H9 (cell line): ENCODE measurements at regions not wholly inside any gene's neighbourhood (a gene's known extent, or its start where the extent isn't known, plus 50 kb on each side); places are given as distances from the start of the nearest gene placed in this dataset.

Source experiments
- DNase-seq: peaks from one replicate; pipeline ENCODE4 v3.0.0-alpha.2; 2017
- H2AFZ ChIP-seq: one replicate; pipeline ENCODE4 v1.6.1; 2013; ENCODE audit warnings: mild to moderate bottlenecking, low read length, control low read depth, moderate library complexity
- H2AK5ac ChIP-seq: 2 replicates; pipeline ENCODE4 v1.6.1; 2013; ENCODE audit warnings: low read length, control low read depth, mixed read lengths; ENCODE audit not compliant: insufficient read length
- H2BK120ac ChIP-seq: one replicate; pipeline ENCODE4 v1.6.1; 2013; ENCODE audit warnings: low read depth, mild to moderate bottlenecking, low read length, control low read depth, inconsistent platforms; ENCODE audit not compliant: poor library complexity, severe bottlenecking
- H2BK12ac ChIP-seq: 2 replicates; pipeline ENCODE4 v1.6.1; 2013; ENCODE audit warnings: low read length, control low read depth, mixed read lengths, low read depth; ENCODE audit not compliant: insufficient read length
- H2BK15ac ChIP-seq: 2 replicates; pipeline ENCODE4 v1.6.1; 2013; ENCODE audit warnings: low read depth, low read length, control low read depth
- H2BK20ac ChIP-seq: one replicate; pipeline ENCODE4 v1.6.1; 2013; ENCODE audit warnings: low read depth, mild to moderate bottlenecking, low read length, control low read depth, inconsistent platforms; ENCODE audit not compliant: poor library complexity, severe bottlenecking
- H2BK5ac ChIP-seq: 2 replicates; pipeline ENCODE4 v1.6.1; 2013; ENCODE audit warnings: low read length, control low read depth, mixed read lengths; ENCODE audit not compliant: insufficient read length
- H3K14ac ChIP-seq: 2 replicates; pipeline ENCODE4 v1.6.1; 2013; ENCODE audit warnings: low read length, control low read depth; ENCODE audit not compliant: insufficient read depth
- H3K18ac ChIP-seq: 2 replicates; pipeline ENCODE4 v1.6.1; 2013; ENCODE audit warnings: low read depth, mild to moderate bottlenecking, mixed read lengths, low read length, control low read depth; ENCODE audit not compliant: insufficient read length
- H3K23ac ChIP-seq: 2 replicates; pipeline ENCODE4 v1.6.1; 2013; ENCODE audit warnings: low read length, control low read depth, mixed read lengths, low read depth; ENCODE audit not compliant: insufficient read length
- H3K23me2 ChIP-seq: 2 replicates; pipeline ENCODE4 v1.6.1; 2013; ENCODE audit warnings: low read depth, mild to moderate bottlenecking, mixed read lengths, low read length, control low read depth; ENCODE audit not compliant: insufficient read length, poor library complexity, severe bottlenecking
- H3K27ac ChIP-seq: 2 replicates; pipeline ENCODE4 v1.5.1; 2013; ENCODE audit warnings: low read length, control low read depth, mixed read lengths, low read depth; ENCODE audit not compliant: insufficient read length
- H3K27me3 ChIP-seq: 2 replicates; pipeline ENCODE4 v1.6.1; 2013; ENCODE audit warnings: low read length, control low read depth, inconsistent platforms; ENCODE audit not compliant: insufficient read depth
- H3K4ac ChIP-seq: 2 replicates; pipeline ENCODE4 v1.6.1; 2013; ENCODE audit warnings: low read depth, mild to moderate bottlenecking, control low read depth, inconsistent platforms, low read length, moderate library complexity
- H3K4me1 ChIP-seq: 2 replicates; pipeline ENCODE4 v1.6.1; 2013; ENCODE audit warnings: low read length, control low read depth, inconsistent platforms; ENCODE audit not compliant: insufficient read depth
- H3K4me2 ChIP-seq: 2 replicates; pipeline ENCODE4 v1.6.1; 2013; ENCODE audit warnings: low read length, control low read depth, mixed read lengths; ENCODE audit not compliant: insufficient read length, insufficient read depth
- H3K56ac ChIP-seq: 2 replicates; pipeline ENCODE4 v1.6.1; 2013; ENCODE audit warnings: low read depth, mild to moderate bottlenecking, mixed read lengths, low read length, control low read depth; ENCODE audit not compliant: insufficient read length
- H3K79me1 ChIP-seq: 2 replicates; pipeline ENCODE4 v1.6.1; 2013; ENCODE audit warnings: low read depth, mild to moderate bottlenecking, moderate library complexity, low read length, control low read depth, inconsistent platforms; ENCODE audit not compliant: insufficient read depth, poor library complexity, severe bottlenecking
- H3K79me2 ChIP-seq: 2 replicates; pipeline ENCODE4 v1.6.1; 2013; ENCODE audit warnings: low read length, control low read depth, inconsistent platforms; ENCODE audit not compliant: insufficient read depth
- H3K9ac ChIP-seq: 2 replicates; pipeline ENCODE4 v1.6.1; 2013; ENCODE audit warnings: low read length, control low read depth, mixed read lengths; ENCODE audit not compliant: insufficient read length; ENCODE audit errors: extremely low read depth
- H3K9me3 ChIP-seq: one replicate; pipeline ENCODE4 v1.6.1; 2013; ENCODE audit warnings: low read depth, low read length, inconsistent platforms; ENCODE audit not compliant: control insufficient read depth
- H3T11ph ChIP-seq: one replicate; pipeline ENCODE4 v1.6.1; 2013; ENCODE audit warnings: mild to moderate bottlenecking, low read length, control low read depth, inconsistent platforms
- H4K20me1 ChIP-seq: one replicate; pipeline ENCODE4 v1.6.1; 2013; ENCODE audit not compliant: control insufficient read depth, insufficient read length, insufficient read depth
- H4K5ac ChIP-seq: 2 replicates; pipeline ENCODE4 v1.6.1; 2013; ENCODE audit warnings: low read depth, mild to moderate bottlenecking, mixed read lengths, low read length, control low read depth; ENCODE audit not compliant: insufficient read length
- H4K8ac ChIP-seq: replicated peaks from 2 replicates; pipeline ENCODE4 v1.6.1; 2013; ENCODE audit warnings: low read length, control low read depth, mixed read lengths, low read depth; ENCODE audit not compliant: insufficient read length
- H4K91ac ChIP-seq: 2 replicates; pipeline ENCODE4 v1.6.1; 2013; ENCODE audit warnings: low read depth, mild to moderate bottlenecking, moderate library complexity, mixed read lengths, low read length, control low read depth; ENCODE audit not compliant: insufficient read length
- H3K27ac Mint-ChIP-seq, 3 experiments: 2 replicates in 2 of 3; 3 replicates in 1 of 3; pipeline ENCODE4 v1.8.0; 2020 to 2021; ENCODE audit warnings: mixed read lengths in 3 of 3, mild to moderate bottlenecking in 1 of 3, moderate library complexity in 1 of 3
- H3K27me3 Mint-ChIP-seq: 2 replicates; pipeline ENCODE4 v1.8.0; 2021; ENCODE audit warnings: low read depth, mild to moderate bottlenecking, moderate library complexity, mixed read lengths
- H3K36me3 Mint-ChIP-seq, 3 experiments: 2 replicates in 2 of 3; 3 replicates in 1 of 3; pipeline ENCODE4 v1.8.0; 2020 to 2021; ENCODE audit warnings: low read depth in 3 of 3, mixed read lengths in 3 of 3; ENCODE audit not compliant: insufficient read depth in 1 of 3
- H3K4me1 Mint-ChIP-seq, 2 experiments: 2 replicates each; pipeline ENCODE4 v1.8.0; 2020; ENCODE audit warnings: mixed read lengths in 2 of 2
- H3K4me3 Mint-ChIP-seq, 2 experiments: 2 replicates in 1 of 2; 3 replicates in 1 of 2; pipeline ENCODE4 v1.8.0; 2020 to 2021; ENCODE audit warnings: mild to moderate bottlenecking in 2 of 2, mixed read lengths in 2 of 2, moderate library complexity in 1 of 2
- H3K9me3 Mint-ChIP-seq, 2 experiments: 2 replicates in 1 of 2; 3 replicates in 1 of 2; pipeline ENCODE4 v1.8.0; 2020; ENCODE audit warnings: mild to moderate bottlenecking in 2 of 2, mixed read lengths in 2 of 2, moderate library complexity in 1 of 2
- WGBS: extraction: QIAGEN DNeasy Blood & Tissue Kit; methylation state at CpG from one replicate; pipeline ENCODE4 v1.1.7; 2013; ENCODE audit warnings: missing lambda C conversion rate, low lambda C conversion rate, mixed read lengths; ENCODE audit not compliant: insufficient read length; ENCODE audit errors: extremely low coverage; 5-methylcytosine and 5-hydroxymethylcytosine counted together
- TF ChIP-seq, protein P1 (sequence below): fragments of 200-600 bp; sonication (generic); conservative IDR thresholded peaks from 3 replicates; pipeline ENCODE4 v1.8.0; 2021; ENCODE audit warnings: antibody characterized with exemption, mild to moderate bottlenecking

DNA sequence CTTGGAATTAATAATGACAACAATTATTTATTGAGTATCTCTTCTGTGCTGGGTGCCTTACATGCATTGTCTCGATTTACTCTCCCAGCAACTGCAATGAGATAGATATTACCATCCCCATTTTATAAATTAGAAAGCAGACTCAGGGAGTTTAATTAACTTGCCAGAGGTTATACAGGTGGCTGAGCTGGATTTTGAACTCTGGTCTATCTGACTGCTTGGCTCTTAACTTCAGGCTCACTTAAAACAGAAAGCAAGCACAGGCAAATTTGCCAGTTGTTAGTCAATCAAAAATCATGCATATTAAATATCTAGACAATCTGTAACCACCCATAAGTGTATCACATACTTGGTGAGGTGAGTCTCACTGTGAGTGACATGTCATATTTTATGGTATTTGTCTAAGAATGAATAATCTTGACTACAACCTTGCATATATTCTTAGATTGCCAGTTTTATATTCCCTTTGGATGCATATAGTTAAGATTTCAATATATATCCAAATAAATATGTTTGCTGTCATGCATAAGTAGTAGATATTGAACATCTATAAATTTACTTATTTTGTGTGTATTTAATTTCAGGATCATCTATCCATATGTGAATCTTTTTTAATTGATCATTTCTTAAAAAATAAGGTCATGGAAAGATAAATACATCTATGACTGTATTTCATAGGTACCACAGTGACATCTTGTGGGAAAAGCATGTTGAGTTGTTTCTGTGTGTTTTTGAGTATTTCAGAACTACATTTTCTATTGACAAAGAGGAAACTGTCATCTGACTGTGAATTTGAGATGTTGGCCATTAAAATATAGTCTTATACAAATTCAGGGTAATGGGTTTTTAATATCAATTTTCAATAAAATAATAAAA, 112.0 kb upstream of the ARHGAP42 start:
- H3K27ac Mint-ChIP-seq = no peak overlapping the region
- Histone ChIP-seq H4K20me1 (no peaks in the 10 kb centered on the region), H3K23me2 (no peaks in the 10 kb centered on the region), H2AFZ (no peak overlapping the region), H3K9ac (no peak overlapping the region), H3T11ph (no peak overlapping the region), H3K14ac (no peak overlapping the region), H2BK20ac (no peak overlapping the region), H3K27me3 (no peaks in the 10 kb centered on the region), H3K4ac (no peak overlapping the region), H2BK5ac (no peak overlapping the region), H4K91ac (no peak overlapping the region), H3K79me1 (no peaks in the 10 kb centered on the region), H3K4me1 (no peaks in the 10 kb centered on the region), H4K5ac (no peak overlapping the region), H3K79me2 (no peaks in the 10 kb centered on the region), H3K4me2 (no peak overlapping the region), H2BK12ac (no peak overlapping the region), H3K9me3 (no peaks in the 10 kb centered on the region), H3K27ac (no peak overlapping the region), H3K18ac (no peak overlapping the region), H3K56ac (no peak overlapping the region), H3K23ac (no peak overlapping the region), H2BK120ac (no peak overlapping the region), H2BK15ac (no peak overlapping the region), H4K8ac (no peak overlapping the region), H2AK5ac (no peak overlapping the region)
- no peak overlapping the region for H3K4me3 Mint-ChIP-seq
- H3K36me3 Mint-ChIP-seq = no peaks in the 10 kb centered on the region
- no peaks in the 10 kb centered on the region; a peak in 1 of 5 replicates for H3K9me3 Mint-ChIP-seq
- no CpG with 5 or more reads among the region's 1 CpG for WGBS
- no peak for DNase-seq
- no peaks in the 10 kb centered on the region for H3K27me3 Mint-ChIP-seq
- TF ChIP-seq, protein P1, sequence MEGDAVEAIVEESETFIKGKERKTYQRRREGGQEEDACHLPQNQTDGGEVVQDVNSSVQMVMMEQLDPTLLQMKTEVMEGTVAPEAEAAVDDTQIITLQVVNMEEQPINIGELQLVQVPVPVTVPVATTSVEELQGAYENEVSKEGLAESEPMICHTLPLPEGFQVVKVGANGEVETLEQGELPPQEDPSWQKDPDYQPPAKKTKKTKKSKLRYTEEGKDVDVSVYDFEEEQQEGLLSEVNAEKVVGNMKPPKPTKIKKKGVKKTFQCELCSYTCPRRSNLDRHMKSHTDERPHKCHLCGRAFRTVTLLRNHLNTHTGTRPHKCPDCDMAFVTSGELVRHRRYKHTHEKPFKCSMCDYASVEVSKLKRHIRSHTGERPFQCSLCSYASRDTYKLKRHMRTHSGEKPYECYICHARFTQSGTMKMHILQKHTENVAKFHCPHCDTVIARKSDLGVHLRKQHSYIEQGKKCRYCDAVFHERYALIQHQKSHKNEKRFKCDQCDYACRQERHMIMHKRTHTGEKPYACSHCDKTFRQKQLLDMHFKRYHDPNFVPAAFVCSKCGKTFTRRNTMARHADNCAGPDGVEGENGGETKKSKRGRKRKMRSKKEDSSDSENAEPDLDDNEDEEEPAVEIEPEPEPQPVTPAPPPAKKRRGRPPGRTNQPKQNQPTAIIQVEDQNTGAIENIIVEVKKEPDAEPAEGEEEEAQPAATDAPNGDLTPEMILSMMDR = peak; percentile 68
- peaks cover 5 to 15% of the 10 kb centered on the region in 2 experiments; a peak in 3 of 4 replicates for H3K4me1 Mint-ChIP-seq
